Duodenal mucosa (tissue), 2 donors: ENCODE measurements at regions not wholly inside any gene's neighbourhood (a gene's known extent, or its start where the extent isn't known, plus 50 kb on each side); places are given as distances from the start of the nearest gene placed in this dataset.
A peak's percentile ranks its signal among the peaks of the same experiment; 100 is the strongest.
"Not testable (repeated sequence)": the region's sequence is repeated elsewhere in the genome, so short reads cannot be mapped to it uniquely, and the experiment has no call there.

ENCODE experiments used
- H3K27ac ChIP-seq: one replicate; pipeline ENCODE4 v1.7.0; 2013; ENCODE audit warnings: low read depth, low read length
- H3K27me3 ChIP-seq, 2 donors: one replicate each; pipeline ENCODE4 v1.7.0; 2013; ENCODE audit warnings: low read length in 2 of 2, control low read depth in 1 of 2; ENCODE audit not compliant: insufficient read depth in 2 of 2, control insufficient read depth in 1 of 2
- H3K36me3 ChIP-seq, 2 donors: one replicate each; pipeline ENCODE4 v1.7.0; 2013; ENCODE audit warnings: low read length in 2 of 2, control low read depth in 1 of 2; ENCODE audit not compliant: insufficient read depth in 2 of 2, control insufficient read depth in 1 of 2
- H3K4me1 ChIP-seq, 2 donors: one replicate each; pipeline ENCODE4 v1.7.0; 2013; ENCODE audit warnings: low read length in 2 of 2, control low read depth in 1 of 2; ENCODE audit not compliant: insufficient read depth in 2 of 2, control insufficient read depth in 1 of 2
- H3K4me3 ChIP-seq, 2 donors: one replicate each; pipeline ENCODE4 v1.7.0; 2013; ENCODE audit warnings: low read length in 2 of 2, low read depth in 1 of 2
- H3K9ac ChIP-seq, 2 donors: one replicate each; pipeline ENCODE4 v1.7.0; 2013; ENCODE audit warnings: low read length in 2 of 2, low read depth in 1 of 2
- H3K9me3 ChIP-seq, 2 donors: one replicate each; pipeline ENCODE4 v1.7.0; 2013; ENCODE audit warnings: low read length in 2 of 2, control low read depth in 1 of 2; ENCODE audit not compliant: control insufficient read depth in 1 of 2

DNA sequence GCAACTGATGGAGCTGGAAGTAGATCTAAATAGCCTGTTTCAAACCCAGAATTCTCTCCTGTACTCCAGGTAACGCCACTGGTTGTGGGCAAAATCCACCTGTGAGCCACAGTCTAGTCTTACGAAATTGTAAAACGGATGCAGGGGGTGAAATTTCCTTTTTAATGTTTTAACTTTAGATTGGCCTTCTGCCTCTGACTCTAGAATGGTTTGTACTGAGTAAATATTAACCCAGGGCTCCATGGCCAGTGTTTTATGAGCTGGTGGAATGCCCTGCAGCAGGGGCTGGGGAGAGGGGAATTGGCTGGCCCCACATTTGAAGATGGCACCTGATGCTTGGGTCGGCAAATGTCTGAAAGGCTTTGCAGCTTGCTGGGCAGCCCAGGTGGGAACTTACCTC is 156.6 kb downstream of the MYCN start:
- Histone ChIP-seq H3K27me3 (no peaks in the 10 kb centered on the region), H3K9me3 (no peaks in the 10 kb centered on the region), H3K36me3 (no peaks in the 10 kb centered on the region), H3K27ac (no peak overlapping the region), H3K4me1 (peaks cover 29 to 33% of the 10 kb centered on the region in 2 donors), H3K9ac (no peak overlapping the region), H3K4me3 (no peak overlapping the region)

DNA sequence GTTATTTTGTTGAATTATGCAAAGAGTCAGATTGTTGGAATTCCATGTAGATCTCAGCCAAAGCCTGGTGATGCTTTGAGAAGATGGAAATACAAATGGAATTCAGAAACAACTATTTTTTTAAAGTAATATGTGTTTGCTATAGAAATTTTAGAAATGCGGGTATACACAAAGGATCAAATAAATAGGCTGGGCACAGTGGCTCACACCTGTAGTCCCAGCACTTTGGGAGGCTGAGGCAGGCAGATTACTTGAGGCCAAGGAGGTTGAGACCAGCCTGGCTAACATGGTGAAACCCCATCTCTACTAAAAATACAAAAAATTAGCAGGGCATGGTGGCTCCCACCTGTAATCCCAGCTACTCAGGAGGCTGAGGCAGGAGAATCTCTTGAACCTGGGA is 155.1 kb downstream of the MYCN start:
- H3K4me3 ChIP-seq, H3K36me3 ChIP-seq, H3K27me3 ChIP-seq, H3K27ac ChIP-seq, H3K9me3 ChIP-seq, H3K9ac ChIP-seq: not testable (repeated sequence)
- peaks cover 24 to 25% of the 10 kb centered on the region in 2 donors for H3K4me1 ChIP-seq

DNA sequence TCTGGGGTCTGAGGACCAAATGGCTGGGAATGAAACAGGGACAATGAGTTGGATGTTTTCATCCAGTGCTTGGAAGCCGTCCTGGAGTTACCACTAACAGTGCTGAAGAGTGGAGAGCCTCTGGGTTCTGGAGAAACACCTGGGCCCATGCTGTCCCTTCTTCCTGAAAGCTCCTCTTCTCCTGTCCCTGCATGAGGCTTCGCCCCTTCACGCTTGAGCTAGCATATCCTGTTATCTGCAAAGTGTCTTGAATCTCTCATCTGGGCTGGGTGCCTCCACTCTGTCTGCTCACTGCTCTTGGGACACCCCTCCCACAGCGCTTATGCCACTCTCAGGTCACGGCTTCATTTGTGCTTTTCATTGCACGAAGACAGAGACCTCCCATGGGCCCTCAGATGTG is 154.5 kb downstream of the MYCN start:
- Histone ChIP-seq H3K9me3 (no peaks in the 10 kb centered on the region), H3K36me3 (no peaks in the 10 kb centered on the region), H3K9ac (peak overlapping the region in 1 of 2 donors; percentile 38), H3K27me3 (no peaks in the 10 kb centered on the region), H3K4me3 (peak overlapping the region in 1 of 2 donors; percentile 23), H3K4me1 (peaks cover 24 to 25% of the 10 kb centered on the region in 2 donors), H3K27ac (no peak overlapping the region)

DNA sequence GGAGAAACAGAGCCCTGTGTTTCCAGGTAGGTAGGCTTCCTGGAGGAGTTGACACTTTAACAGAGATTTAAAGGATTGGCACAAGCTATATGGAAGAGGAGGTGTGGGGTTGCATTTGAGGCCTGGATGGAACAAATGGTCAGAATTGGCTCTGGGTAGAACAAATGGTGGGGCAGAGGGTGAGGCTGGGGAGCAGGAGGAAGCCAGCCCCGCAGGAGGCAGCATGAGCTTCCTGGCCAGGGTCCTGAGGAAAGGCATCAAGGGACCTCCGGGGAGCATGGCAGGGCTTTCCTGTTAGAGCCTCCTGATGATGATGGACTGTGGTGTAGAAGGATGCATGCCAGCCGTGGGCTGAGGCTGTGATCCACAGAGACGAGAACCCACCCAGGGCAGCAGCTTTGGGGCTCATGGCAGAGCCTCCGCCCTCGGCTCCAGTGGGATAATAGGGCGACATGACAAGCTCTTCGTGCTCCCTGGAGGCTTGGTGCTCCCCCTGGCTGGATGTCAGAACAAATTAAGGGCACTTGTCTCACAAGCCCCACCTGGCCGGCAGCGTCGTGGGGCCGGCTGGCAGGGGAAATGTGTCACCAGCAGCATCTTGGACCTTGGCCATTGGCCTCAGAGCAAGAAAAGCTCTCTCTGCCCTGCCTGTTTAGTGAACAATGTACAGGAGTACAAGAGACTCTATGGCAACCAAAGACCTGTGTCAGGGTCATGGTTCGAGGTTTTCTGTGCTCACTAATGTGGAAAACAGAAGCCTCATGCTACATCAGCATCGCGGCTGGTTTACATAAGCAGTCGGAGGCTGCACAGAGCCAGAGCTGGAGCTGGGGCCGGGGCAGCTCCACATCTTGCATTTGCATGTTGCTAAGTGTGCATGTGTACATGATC is 153.5 kb downstream of the MYCN start:
- H3K36me3 ChIP-seq = no peaks in the 10 kb centered on the region
- H3K27me3 ChIP-seq = no peaks in the 10 kb centered on the region
- H3K9ac ChIP-seq = peak overlapping the region in 1 of 2 donors; percentile 38
- H3K4me1 ChIP-seq = peaks cover 24 to 25% of the 10 kb centered on the region in 2 donors
- H3K27ac ChIP-seq = no peak overlapping the region
- no peaks in the 10 kb centered on the region for H3K9me3 ChIP-seq
- no peak overlapping the region for H3K4me3 ChIP-seq

DNA sequence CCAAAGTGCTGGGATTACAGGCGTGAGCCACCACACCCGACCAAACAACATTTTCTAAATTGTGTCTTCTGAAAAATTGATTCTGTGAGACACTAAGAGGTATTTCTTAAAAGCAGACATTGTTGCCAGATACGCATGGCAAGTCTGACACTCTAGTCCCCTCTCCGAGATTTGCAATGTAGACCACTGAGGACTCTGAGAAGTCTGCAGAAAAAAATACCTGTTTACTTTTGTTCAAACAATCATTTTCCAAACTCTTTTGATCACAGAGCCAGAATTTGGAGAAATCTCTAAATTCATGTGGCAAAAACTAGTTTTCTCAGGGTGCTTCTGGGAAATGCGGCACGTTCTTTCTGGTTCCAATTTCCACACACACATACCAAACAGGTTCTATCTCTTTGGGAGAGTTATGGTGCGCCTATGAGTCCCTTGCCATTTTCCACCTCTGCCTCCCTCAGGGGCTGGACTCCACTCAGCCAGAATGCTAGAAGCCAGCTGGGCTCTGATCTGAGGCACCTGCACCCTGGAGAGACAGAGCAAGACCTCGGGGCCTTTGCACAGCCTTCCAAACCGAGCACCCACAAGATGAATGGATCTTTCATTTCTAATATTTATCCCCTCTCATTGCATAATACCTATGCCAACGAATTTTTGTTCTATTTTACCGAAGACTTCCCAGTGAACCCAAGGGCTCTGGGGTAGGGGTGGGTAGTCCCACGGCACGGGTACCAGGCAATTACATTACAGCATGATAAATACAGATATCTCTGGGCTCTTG is 152.7 kb downstream of the MYCN start:
- Histone ChIP-seq H3K9me3 (no peaks in the 10 kb centered on the region), H3K27ac (no peak overlapping the region), H3K36me3 (no peaks in the 10 kb centered on the region), H3K27me3 (no peaks in the 10 kb centered on the region), H3K4me3 (no peak overlapping the region), H3K4me1 (peaks cover 24 to 25% of the 10 kb centered on the region in 2 donors), H3K9ac (no peak overlapping the region)

DNA sequence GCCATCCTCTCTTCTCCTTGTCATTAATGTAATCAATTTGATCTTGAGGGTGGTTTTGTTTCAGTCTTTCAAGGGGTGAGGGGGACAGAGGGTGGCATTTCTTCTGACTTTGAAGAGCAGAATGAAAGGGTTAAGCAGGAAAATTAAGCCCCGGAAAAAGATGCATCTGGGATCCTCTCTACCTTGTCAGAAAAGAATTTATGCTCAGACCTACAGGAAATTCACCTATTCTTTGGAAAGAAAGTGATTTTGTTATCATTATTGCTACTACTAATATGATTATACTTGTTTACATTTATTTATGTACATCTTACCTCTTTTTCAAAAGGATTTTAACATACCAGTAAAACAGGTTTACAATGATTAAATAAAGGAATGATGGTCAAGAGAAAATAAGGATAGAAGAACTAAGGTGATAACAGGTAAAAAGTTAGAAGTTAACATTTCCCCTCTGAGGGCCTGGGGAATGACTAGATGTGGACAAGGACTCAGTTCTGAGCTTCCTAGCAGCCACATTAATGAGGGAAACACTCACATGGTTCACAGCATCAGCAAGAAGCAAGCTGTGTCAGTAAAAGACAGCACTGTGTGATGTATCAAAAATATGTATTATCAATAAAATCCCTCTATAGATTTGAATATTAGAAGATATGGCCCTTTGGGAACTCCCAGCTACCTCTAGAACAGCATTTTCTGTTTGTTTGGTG is 151.4 kb downstream of the MYCN start:
- no peaks in the 10 kb centered on the region for H3K36me3 ChIP-seq
- no peak overlapping the region for H3K27ac ChIP-seq
- H3K27me3 ChIP-seq = no peaks in the 10 kb centered on the region
- H3K4me3 ChIP-seq = no peak overlapping the region
- H3K9me3 ChIP-seq = no peaks in the 10 kb centered on the region
- no peak overlapping the region for H3K9ac ChIP-seq
- H3K4me1 ChIP-seq = peaks cover 17 to 20% of the 10 kb centered on the region in 2 donors

DNA sequence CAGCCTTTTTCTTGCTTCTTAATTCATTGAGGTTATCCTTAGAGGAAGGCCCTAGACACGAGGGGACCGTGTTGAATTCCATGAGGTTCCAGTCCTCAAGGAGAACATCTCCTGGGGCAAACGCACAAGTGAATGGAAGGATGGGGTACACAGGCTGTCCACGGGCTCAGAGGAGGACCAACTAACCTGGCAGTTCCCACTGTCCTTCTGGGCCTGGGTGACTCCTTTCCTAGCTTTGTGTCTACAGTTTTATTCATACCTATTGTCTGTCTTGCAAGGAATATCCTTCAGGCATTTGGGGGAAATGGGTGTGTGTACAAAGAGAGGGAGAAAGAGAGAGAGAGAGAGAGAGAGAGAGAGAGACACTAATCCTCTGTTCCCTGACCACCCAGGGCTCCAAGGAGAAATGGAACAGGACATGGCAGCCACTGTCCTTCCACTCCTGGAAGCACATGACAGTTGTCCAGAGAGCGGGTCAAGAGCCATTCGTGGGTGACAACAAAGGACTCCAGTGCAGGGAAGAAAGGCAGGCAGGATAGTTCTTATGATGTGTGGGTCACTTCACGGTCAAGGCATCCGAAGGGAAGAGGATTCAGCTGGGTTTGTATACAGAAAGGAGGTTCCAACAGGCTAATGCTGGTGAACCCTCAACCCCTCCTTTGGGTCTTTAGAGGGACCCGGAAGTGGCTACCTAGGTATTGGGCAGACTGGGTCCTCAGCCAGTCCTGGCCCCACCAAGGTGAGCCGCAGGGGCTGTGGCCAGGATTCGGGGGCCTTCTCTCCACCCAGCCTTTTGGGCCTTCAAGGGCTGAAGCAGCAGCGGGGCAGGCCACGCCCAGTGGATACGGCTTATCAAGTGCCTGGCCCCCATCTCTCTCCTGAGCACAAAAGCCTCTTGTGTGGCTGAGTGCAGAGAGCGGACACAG is 150.6 kb downstream of the MYCN start:
- H3K4me3 ChIP-seq = no peak overlapping the region
- H3K9ac ChIP-seq = no peak overlapping the region
- H3K4me1 ChIP-seq = peaks cover 14 to 17% of the 10 kb centered on the region in 2 donors
- no peak overlapping the region for H3K27ac ChIP-seq
- no peaks in the 10 kb centered on the region for H3K9me3 ChIP-seq
- H3K36me3 ChIP-seq = no peaks in the 10 kb centered on the region
- H3K27me3 ChIP-seq = no peaks in the 10 kb centered on the region

DNA sequence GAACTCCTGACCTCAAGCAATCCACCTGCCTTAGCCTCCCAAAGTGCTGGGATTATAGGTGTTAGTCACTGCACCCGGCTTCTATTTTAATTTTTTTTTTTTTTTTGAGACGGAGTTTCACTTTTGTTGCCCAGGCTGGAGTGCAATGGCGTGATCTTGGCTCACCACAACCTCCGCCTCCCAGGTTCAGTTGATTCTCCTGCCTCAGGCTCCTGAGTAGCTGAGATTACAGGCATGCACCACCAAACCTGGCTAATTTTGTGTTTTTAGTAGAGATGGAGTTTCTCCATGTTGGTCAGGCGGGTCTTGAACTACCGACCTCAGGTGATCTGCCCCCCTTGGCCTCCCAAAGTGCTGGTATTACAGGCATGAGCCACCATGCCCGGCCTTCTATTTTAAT is 149.1 kb downstream of the MYCN start:
- not testable (repeated sequence) for H3K27ac ChIP-seq, H3K4me3 ChIP-seq, H3K27me3 ChIP-seq, H3K36me3 ChIP-seq, H3K9me3 ChIP-seq, H3K9ac ChIP-seq
- peaks cover 8 to 11% of the 10 kb centered on the region in 2 donors for H3K4me1 ChIP-seq

DNA sequence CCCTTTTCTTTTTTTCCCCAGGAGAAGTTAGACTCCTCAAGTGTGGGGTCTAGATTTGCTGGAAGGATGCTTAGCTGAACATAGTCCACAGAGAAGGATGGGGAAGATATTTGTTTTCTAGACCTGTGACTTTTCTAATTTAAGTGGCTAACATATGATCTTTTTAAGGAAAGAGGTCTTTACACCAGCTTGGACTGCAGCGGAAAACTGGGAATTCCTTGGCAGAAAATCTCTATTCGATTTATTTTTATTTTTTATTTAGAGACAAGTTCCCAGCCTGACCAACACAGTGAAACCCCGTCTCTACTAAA is 148.4 kb downstream of the MYCN start:
- Histone ChIP-seq H3K27me3 (no peaks in the 10 kb centered on the region), H3K27ac (no peak overlapping the region), H3K4me3 (no peak overlapping the region), H3K4me1 (peaks cover 4 to 9% of the 10 kb centered on the region in 2 donors), H3K36me3 (no peaks in the 10 kb centered on the region), H3K9me3 (no peaks in the 10 kb centered on the region), H3K9ac (no peak overlapping the region)
